H9 (cell line): ENCODE measurements at regions not wholly inside any gene's neighbourhood (a gene's known extent, or its start where the extent isn't known, plus 50 kb on each side); places are given as distances from the start of the nearest gene placed in this dataset.
A peak's percentile ranks its signal among the peaks of the same experiment; 100 is the strongest.

Experiments
- DNase-seq: peaks from one replicate; pipeline ENCODE4 v3.0.0-alpha.2; 2017
- H2AFZ ChIP-seq: one replicate; pipeline ENCODE4 v1.6.1; 2013; ENCODE audit warnings: mild to moderate bottlenecking, low read length, control low read depth, moderate library complexity
- H2AK5ac ChIP-seq: 2 replicates; pipeline ENCODE4 v1.6.1; 2013; ENCODE audit warnings: low read length, control low read depth, mixed read lengths; ENCODE audit not compliant: insufficient read length
- H2BK120ac ChIP-seq: one replicate; pipeline ENCODE4 v1.6.1; 2013; ENCODE audit warnings: low read depth, mild to moderate bottlenecking, low read length, control low read depth, inconsistent platforms; ENCODE audit not compliant: poor library complexity, severe bottlenecking
- H2BK12ac ChIP-seq: 2 replicates; pipeline ENCODE4 v1.6.1; 2013; ENCODE audit warnings: low read length, control low read depth, mixed read lengths, low read depth; ENCODE audit not compliant: insufficient read length
- H2BK15ac ChIP-seq: 2 replicates; pipeline ENCODE4 v1.6.1; 2013; ENCODE audit warnings: low read depth, low read length, control low read depth
- H2BK20ac ChIP-seq: one replicate; pipeline ENCODE4 v1.6.1; 2013; ENCODE audit warnings: low read depth, mild to moderate bottlenecking, low read length, control low read depth, inconsistent platforms; ENCODE audit not compliant: poor library complexity, severe bottlenecking
- H2BK5ac ChIP-seq: 2 replicates; pipeline ENCODE4 v1.6.1; 2013; ENCODE audit warnings: low read length, control low read depth, mixed read lengths; ENCODE audit not compliant: insufficient read length
- H3K14ac ChIP-seq: 2 replicates; pipeline ENCODE4 v1.6.1; 2013; ENCODE audit warnings: low read length, control low read depth; ENCODE audit not compliant: insufficient read depth
- H3K18ac ChIP-seq: 2 replicates; pipeline ENCODE4 v1.6.1; 2013; ENCODE audit warnings: low read depth, mild to moderate bottlenecking, mixed read lengths, low read length, control low read depth; ENCODE audit not compliant: insufficient read length
- H3K23ac ChIP-seq: 2 replicates; pipeline ENCODE4 v1.6.1; 2013; ENCODE audit warnings: low read length, control low read depth, mixed read lengths, low read depth; ENCODE audit not compliant: insufficient read length
- H3K23me2 ChIP-seq: 2 replicates; pipeline ENCODE4 v1.6.1; 2013; ENCODE audit warnings: low read depth, mild to moderate bottlenecking, mixed read lengths, low read length, control low read depth; ENCODE audit not compliant: insufficient read length, poor library complexity, severe bottlenecking
- H3K27ac ChIP-seq: 2 replicates; pipeline ENCODE4 v1.5.1; 2013; ENCODE audit warnings: low read length, control low read depth, mixed read lengths, low read depth; ENCODE audit not compliant: insufficient read length
- H3K27me3 ChIP-seq: 2 replicates; pipeline ENCODE4 v1.6.1; 2013; ENCODE audit warnings: low read length, control low read depth, inconsistent platforms; ENCODE audit not compliant: insufficient read depth
- H3K4ac ChIP-seq: 2 replicates; pipeline ENCODE4 v1.6.1; 2013; ENCODE audit warnings: low read depth, mild to moderate bottlenecking, control low read depth, inconsistent platforms, low read length, moderate library complexity
- H3K4me1 ChIP-seq: 2 replicates; pipeline ENCODE4 v1.6.1; 2013; ENCODE audit warnings: low read length, control low read depth, inconsistent platforms; ENCODE audit not compliant: insufficient read depth
- H3K4me2 ChIP-seq: 2 replicates; pipeline ENCODE4 v1.6.1; 2013; ENCODE audit warnings: low read length, control low read depth, mixed read lengths; ENCODE audit not compliant: insufficient read length, insufficient read depth
- H3K56ac ChIP-seq: 2 replicates; pipeline ENCODE4 v1.6.1; 2013; ENCODE audit warnings: low read depth, mild to moderate bottlenecking, mixed read lengths, low read length, control low read depth; ENCODE audit not compliant: insufficient read length
- H3K79me1 ChIP-seq: 2 replicates; pipeline ENCODE4 v1.6.1; 2013; ENCODE audit warnings: low read depth, mild to moderate bottlenecking, moderate library complexity, low read length, control low read depth, inconsistent platforms; ENCODE audit not compliant: insufficient read depth, poor library complexity, severe bottlenecking
- H3K79me2 ChIP-seq: 2 replicates; pipeline ENCODE4 v1.6.1; 2013; ENCODE audit warnings: low read length, control low read depth, inconsistent platforms; ENCODE audit not compliant: insufficient read depth
- H3K9ac ChIP-seq: 2 replicates; pipeline ENCODE4 v1.6.1; 2013; ENCODE audit warnings: low read length, control low read depth, mixed read lengths; ENCODE audit not compliant: insufficient read length; ENCODE audit errors: extremely low read depth
- H3K9me3 ChIP-seq: one replicate; pipeline ENCODE4 v1.6.1; 2013; ENCODE audit warnings: low read depth, low read length, inconsistent platforms; ENCODE audit not compliant: control insufficient read depth
- H3T11ph ChIP-seq: one replicate; pipeline ENCODE4 v1.6.1; 2013; ENCODE audit warnings: mild to moderate bottlenecking, low read length, control low read depth, inconsistent platforms
- H4K20me1 ChIP-seq: one replicate; pipeline ENCODE4 v1.6.1; 2013; ENCODE audit not compliant: control insufficient read depth, insufficient read length, insufficient read depth
- H4K5ac ChIP-seq: 2 replicates; pipeline ENCODE4 v1.6.1; 2013; ENCODE audit warnings: low read depth, mild to moderate bottlenecking, mixed read lengths, low read length, control low read depth; ENCODE audit not compliant: insufficient read length
- H4K8ac ChIP-seq: replicated peaks from 2 replicates; pipeline ENCODE4 v1.6.1; 2013; ENCODE audit warnings: low read length, control low read depth, mixed read lengths, low read depth; ENCODE audit not compliant: insufficient read length
- H4K91ac ChIP-seq: 2 replicates; pipeline ENCODE4 v1.6.1; 2013; ENCODE audit warnings: low read depth, mild to moderate bottlenecking, moderate library complexity, mixed read lengths, low read length, control low read depth; ENCODE audit not compliant: insufficient read length
- H3K27ac Mint-ChIP-seq, 3 experiments: 2 replicates in 2 of 3; 3 replicates in 1 of 3; pipeline ENCODE4 v1.8.0; 2020 to 2021; ENCODE audit warnings: mixed read lengths in 3 of 3, mild to moderate bottlenecking in 1 of 3, moderate library complexity in 1 of 3
- H3K27me3 Mint-ChIP-seq: 2 replicates; pipeline ENCODE4 v1.8.0; 2021; ENCODE audit warnings: low read depth, mild to moderate bottlenecking, moderate library complexity, mixed read lengths
- H3K36me3 Mint-ChIP-seq, 3 experiments: 2 replicates in 2 of 3; 3 replicates in 1 of 3; pipeline ENCODE4 v1.8.0; 2020 to 2021; ENCODE audit warnings: low read depth in 3 of 3, mixed read lengths in 3 of 3; ENCODE audit not compliant: insufficient read depth in 1 of 3
- H3K4me1 Mint-ChIP-seq, 2 experiments: 2 replicates each; pipeline ENCODE4 v1.8.0; 2020; ENCODE audit warnings: mixed read lengths in 2 of 2
- H3K4me3 Mint-ChIP-seq, 2 experiments: 2 replicates in 1 of 2; 3 replicates in 1 of 2; pipeline ENCODE4 v1.8.0; 2020 to 2021; ENCODE audit warnings: mild to moderate bottlenecking in 2 of 2, mixed read lengths in 2 of 2, moderate library complexity in 1 of 2
- H3K9me3 Mint-ChIP-seq, 2 experiments: 2 replicates in 1 of 2; 3 replicates in 1 of 2; pipeline ENCODE4 v1.8.0; 2020; ENCODE audit warnings: mild to moderate bottlenecking in 2 of 2, mixed read lengths in 2 of 2, moderate library complexity in 1 of 2
- CTCF ChIP-seq: fragments of 200-600 bp; sonication (generic); conservative IDR thresholded peaks from 3 replicates; pipeline ENCODE4 v1.8.0; 2021; ENCODE audit warnings: antibody characterized with exemption, mild to moderate bottlenecking
- WGBS: extraction: QIAGEN DNeasy Blood & Tissue Kit; methylation state at CpG from one replicate; pipeline ENCODE4 v1.1.7; 2013; ENCODE audit warnings: missing lambda C conversion rate, low lambda C conversion rate, mixed read lengths; ENCODE audit not compliant: insufficient read length; ENCODE audit errors: extremely low coverage; 5-methylcytosine and 5-hydroxymethylcytosine counted together

- DNase-seq: peak; percentile 71
Observed at GRCh38 chr12:84128117-84128991, 784.2 kb downstream of the SLC6A15 start.

More at GRCh38 chr12:84128117-84128991, 784.2 kb downstream of the SLC6A15 start:
- Histone ChIP-seq H2BK12ac (no peak overlapping the region), H3T11ph (no peak overlapping the region), H3K23me2 (no peaks in the 10 kb centered on the region), H2BK120ac (no peak overlapping the region), H2BK15ac (no peak overlapping the region), H2BK20ac (no peak overlapping the region), H2BK5ac (no peak overlapping the region), H3K79me1 (no peaks in the 10 kb centered on the region), H4K20me1 (no peaks in the 10 kb centered on the region), H3K9ac (no peak overlapping the region), H3K14ac (no peak overlapping the region; the same call in 1 of the 2 replicates), H2AFZ (no peak overlapping the region), H2AK5ac (no peak overlapping the region), H3K18ac (no peak overlapping the region), H4K91ac (no peak overlapping the region), H4K8ac (no peak overlapping the region), H3K27me3 (no peaks in the 10 kb centered on the region), H3K4me1 (no peaks in the 10 kb centered on the region), H3K4me2 (no peak overlapping the region), H3K79me2 (no peaks in the 10 kb centered on the region), H3K9me3 (no peaks in the 10 kb centered on the region), H3K4ac (no peak overlapping the region), H3K23ac (no peak overlapping the region), H3K56ac (no peak overlapping the region), H4K5ac (no peak overlapping the region), H3K27ac (no peak overlapping the region)
- no peak for TF ChIP-seq CTCF
- no peaks in the 10 kb centered on the region for H3K4me1 Mint-ChIP-seq
- no peaks in the 10 kb centered on the region for H3K9me3 Mint-ChIP-seq
- no peak overlapping the region for H3K4me3 Mint-ChIP-seq
- H3K36me3 Mint-ChIP-seq: no peaks in the 10 kb centered on the region
- WGBS: no CpG with 5 or more reads among the region's 25 CpGs
- no peaks in the 10 kb centered on the region for H3K27me3 Mint-ChIP-seq
- H3K27ac Mint-ChIP-seq: peak overlapping the region in 1 of 3 experiments; percentile 78; a peak in 1 of 7 replicates
